B cell (primary cell): ENCODE measurements at regions not wholly inside any gene's neighbourhood (a gene's known extent, or its start where the extent isn't known, plus 50 kb on each side); places are given as distances from the start of the nearest gene placed in this dataset.

Source experiments
- CTCF ChIP-seq: fragments of 200-600 bp; IDR thresholded peaks from one replicate; pipeline ENCODE4 v1.8.0; 2022; ENCODE audit warnings: antibody characterized with exemption, mild to moderate bottlenecking
- EZH2 ChIP-seq: IDR thresholded peaks from 2 replicates; pipeline ENCODE4 v1.6.1; 2012; ENCODE audit warnings: borderline replicate concordance, low read depth, mild to moderate bottlenecking, moderate library complexity, low read length; ENCODE audit not compliant: insufficient read depth, poor library complexity, severe bottlenecking

GRCh38 chr1:224565611-224566406 is 50.3 kb upstream of the CNIH3 start:
- TF ChIP-seq CTCF: no peak
- no peak for TF ChIP-seq EZH2
